GM21529 (cell line): ENCODE measurements at regions not wholly inside any gene's neighbourhood (a gene's known extent, or its start where the extent isn't known, plus 50 kb on each side); places are given as distances from the start of the nearest gene placed in this dataset.
"Not testable (repeated sequence)": the region's sequence is repeated elsewhere in the genome, so short reads cannot be mapped to it uniquely, and the experiment has no call there.

Source experiments
- ATAC-seq: cut with Tn5 transposase; IDR thresholded peaks from one replicate; pipeline ENCODE4 v1.9.1; 2021; ENCODE audit not compliant: unreplicated experiment

- ATAC-seq, result no peak
These were observed 391.4 kb downstream of the NPIPA8 start for GRCh38 chr16:17945080-17945601.

- ATAC-seq, result no peak
These were observed 392.2 kb downstream of the NPIPA8 start for GRCh38 chr16:17944345-17944744.

DNA sequence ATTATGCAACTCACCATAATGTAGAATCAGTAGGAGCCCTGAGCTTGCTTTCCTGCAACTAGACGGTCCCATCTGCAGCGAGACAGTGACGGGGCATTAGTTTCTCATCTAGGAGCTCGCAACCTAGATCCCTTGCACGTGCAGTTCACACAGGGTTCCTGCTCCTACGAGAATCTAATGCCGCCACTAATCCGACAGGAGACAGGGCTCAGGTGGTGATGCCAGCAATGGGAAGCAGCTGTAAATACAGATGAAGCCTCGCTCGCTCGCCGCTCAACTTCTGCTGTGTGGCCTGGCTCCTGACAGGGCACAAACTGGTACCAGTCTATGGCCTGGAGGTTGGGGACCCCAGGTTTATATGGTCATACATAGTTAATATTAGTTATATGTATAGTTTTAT is 394.5 kb downstream of the NPIPA8 start:
- no peak for ATAC-seq

DNA sequence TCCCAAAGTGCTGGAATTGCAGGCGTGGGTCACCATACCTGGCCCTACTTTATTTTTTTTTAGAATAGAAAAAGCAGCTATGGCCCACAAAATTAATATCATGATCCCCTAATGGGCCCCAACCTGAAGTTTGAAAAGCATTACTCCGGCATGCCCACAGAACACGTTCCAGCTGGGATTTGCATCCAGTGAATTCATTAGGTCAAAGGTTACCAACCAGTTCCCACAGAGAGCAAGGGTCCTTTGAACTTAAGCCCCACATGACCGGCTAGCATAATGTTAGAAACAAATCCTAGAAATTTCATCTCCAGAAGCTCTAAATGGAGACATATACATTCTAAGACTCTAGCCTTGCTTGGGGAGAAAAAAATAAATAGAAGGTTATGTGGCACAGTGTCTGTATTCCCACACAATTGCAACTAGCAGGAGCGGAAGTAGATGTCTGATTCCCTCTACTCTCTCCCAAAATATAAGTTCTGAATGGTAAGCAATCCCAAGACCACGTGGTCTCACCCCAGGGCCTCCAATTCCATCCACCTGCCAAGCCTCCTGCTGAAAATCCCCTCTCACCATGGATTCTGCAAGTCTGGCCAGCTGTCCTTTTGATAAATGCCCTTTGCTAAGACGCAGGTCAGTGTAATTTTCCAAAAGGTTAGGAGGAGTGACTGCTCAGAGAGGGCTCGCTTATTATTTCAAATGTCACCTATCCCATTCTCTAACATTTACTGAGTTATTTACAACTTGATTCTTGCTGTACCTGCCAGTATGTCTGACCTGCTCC is 395.8 kb downstream of the NPIPA8 start:
- no peak for ATAC-seq

- peak; percentile 74 for ATAC-seq
These were observed 396.8 kb downstream of the NPIPA8 start for GRCh38 chr16:17939723-17940122.

DNA sequence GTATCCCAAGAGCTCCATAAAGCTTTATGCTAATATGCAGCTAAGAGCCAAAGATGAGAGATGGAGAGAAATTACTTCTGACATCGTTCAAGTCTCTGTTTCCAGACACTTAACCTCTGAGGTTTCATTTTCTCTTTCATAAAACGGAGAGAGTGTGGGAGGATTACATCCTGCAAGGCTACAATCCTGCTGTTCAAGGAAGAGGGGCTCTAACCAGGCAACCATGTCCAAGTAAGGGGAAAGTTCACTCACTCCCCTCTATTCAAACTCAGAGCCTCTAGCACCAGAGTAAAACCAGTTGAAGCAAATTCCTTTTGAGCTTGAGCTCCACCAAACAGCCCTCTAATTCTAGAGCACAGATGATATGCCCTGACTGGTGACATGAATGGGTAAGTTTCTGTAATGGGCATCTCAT is 397.4 kb downstream of the NPIPA8 start:
- ATAC-seq, result peak; percentile 64

DNA sequence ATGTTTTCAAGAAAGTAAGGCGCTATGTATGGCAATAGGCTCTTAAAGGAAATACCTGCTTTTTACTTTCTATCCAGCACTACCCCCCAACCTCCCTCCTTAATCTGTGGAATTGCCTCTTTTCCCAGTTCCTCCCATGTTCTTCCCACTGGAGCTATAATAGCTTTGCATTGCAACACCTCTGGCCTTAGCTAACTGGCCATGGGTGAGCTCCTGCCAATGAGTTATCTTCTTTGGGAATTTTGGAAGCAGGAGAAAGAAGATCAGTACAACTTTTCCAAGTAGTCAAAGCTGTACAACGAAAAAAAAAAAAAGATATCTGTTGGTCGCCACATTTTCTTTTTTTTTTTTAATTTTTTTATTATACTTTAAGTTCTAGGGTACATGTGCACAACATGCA is 398.0 kb downstream of the NPIPA8 start:
- no peak for ATAC-seq

DNA sequence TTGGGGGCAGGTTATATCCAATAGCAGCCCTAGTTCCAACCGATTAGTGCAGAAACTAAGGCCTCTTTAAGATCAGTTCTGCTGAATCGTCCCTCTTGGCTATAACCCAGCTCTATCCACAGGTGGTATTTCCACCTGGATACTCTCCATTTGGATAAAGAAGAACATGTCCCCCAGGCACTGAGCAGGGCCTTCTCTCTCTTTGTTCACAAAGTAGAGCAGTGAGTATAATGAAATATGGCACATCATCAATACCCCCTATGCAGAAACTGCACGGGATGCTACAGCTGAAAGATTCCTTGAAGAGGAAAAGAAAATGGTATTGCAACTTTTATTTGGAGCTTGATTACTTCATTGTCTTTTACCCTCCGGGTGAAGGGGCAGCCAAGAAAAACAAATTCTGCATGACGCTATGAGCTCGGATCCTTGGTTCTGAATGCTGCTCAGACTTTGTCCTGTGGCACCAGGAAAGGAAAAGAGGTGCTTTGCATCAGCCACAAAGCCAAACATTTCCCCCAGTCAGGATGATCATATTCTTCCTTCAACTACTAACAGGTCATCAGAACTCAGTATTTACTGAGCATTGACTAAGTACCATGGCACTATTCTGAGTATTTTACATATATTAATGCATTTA is 399.7 kb downstream of the NPIPA8 start:
- no peak for ATAC-seq

- no peak for ATAC-seq
These were observed 406.3 kb downstream of the NPIPA8 start for GRCh38 chr16:17930280-17930679.

- ATAC-seq, result no peak
These were observed 409.6 kb downstream of the NPIPA8 start for GRCh38 chr16:17926866-17927399.

DNA sequence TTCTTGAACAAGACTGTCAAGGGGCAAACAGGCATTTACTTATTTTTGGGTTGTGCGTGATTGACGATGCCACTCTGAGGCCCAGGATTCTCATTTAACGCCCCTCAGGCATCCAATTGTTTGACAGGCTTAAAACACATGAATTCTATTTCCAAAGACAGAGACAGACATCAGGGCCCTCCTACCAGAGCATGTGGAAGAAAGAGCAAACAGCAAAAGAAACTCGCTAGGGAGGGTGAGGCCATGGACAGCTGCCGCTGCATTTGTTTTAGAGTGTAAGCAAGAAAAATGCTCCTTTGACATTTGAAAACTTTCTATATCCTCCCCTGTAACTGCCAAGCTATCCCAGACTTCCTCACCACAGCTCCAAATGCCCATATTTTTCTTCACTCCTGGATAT is 410.1 kb downstream of the NPIPA8 start:
- no peak for ATAC-seq

GRCh38 chr16:17925761-17926160 is 410.8 kb downstream of the NPIPA8 start:
- ATAC-seq, result no peak

DNA sequence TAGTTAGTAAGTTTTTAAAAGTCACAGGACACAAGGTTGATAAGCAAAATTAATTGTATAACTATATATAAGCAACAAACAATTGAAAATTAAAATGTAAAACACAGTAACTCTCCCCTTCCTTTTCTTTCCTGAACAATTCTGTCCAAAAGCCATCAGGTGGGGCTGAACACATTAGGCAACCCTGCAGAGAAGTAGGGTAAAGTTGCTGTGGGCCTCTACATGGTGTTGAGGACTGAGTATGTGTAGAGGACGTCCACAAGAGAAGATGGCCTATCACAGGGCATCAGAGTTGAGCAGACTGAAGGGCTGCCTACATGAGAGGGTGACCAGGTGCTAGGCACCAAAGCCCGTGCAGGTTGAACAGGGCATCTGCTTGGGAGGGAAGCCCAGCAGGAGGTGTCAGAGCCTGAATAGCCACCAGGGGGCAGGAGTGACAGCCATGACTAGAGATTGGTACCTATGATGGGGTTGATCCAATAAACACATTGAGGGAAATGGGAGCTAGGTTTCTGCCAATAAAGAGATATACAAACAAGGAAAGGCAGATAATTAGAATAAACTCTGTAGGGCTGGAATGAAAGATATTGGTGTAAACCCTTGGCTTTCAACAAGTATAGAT is 415.1 kb downstream of the NPIPA8 start:
- peak; percentile 55 for ATAC-seq

DNA sequence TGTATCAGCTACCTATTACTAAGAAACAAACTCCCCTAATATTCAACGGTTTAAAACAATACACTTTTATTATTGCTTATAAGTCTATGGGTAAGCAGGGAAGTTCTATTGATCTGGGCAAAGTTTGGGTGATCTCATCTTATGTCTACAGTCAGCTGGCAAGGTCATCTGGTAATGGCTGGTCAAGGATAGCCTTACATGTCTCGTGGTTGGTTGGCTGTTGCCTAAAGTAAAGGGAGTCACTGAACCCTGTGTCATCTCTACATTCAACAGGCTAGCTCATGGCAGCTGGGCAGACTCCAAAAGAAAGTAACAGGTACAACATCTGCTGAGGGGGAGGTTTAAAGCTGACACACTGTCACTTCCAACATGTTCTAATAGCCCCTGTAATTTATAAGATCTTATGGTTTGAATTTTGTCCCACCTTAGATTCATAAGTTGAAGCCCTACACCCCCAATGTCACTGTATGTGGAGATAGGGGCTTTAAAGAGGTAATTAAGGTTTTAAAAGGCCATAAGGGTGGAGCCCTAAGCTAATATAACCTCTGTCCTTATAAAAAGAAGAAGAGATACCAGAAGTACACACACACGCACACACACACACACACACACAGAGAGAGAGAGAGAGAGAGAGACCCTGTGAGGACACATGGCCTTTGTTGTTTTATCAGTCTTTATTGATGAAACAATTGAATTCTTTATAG is 419.1 kb downstream of the NPIPA8 start:
- no peak for ATAC-seq

DNA sequence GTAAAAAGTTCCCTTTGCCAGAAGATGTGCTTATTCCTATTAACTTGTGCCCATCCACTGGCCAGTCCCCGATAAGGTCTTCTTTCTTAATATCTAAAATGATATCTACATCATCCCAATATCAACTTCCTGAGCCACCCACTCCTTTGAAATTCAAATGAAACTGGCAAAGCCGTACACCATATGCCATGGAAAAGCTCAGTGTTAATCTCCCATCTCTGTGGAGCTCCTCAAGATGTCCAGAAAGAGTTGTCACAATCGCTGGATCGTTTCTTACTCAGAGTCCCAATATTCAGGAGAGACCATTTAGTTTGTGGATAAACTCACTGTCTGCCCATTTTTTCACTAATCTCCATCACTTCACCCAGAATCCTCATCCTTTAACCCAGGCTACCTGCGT is 420.7 kb downstream of the NPIPA8 start:
- ATAC-seq, result no peak

DNA sequence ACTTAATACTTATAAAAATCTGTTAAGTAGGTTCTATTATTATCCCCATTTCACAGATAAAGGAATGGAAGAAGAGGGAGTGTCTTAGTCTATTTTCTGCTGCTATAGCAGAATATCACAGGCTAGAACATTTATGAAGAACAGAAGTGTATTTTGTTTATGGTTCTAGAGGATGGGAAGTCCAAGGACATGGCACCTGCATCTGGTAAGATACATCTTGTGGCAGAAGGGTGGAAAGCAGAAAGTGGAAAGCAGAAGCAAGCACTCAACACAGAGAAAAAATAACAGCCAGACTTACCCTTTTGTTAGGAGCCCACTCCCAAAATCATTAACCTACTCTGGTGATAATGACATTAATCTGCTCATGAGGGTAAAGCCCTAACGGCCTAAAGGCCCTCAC is 422.4 kb downstream of the NPIPA8 start:
- ATAC-seq, result no peak

DNA sequence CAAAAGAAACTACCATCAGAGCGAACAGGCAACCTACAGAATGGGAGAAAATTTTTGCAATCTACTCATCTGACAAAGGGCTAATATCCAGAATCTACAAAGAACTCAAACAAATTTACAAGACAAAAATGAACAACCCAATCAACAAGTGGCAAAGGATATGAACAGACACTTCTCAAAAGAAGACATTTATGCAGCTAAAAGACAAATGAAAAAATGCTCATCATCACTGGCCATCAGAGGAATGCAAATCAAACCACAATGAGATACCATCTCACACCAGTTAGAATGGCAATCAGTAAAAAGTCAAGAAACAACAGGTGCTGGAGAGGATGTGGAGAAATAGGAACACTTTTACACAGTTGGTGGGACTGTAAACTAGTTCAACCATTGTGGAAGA is 425.0 kb downstream of the NPIPA8 start:
- ATAC-seq, result not testable (repeated sequence)

- not testable (repeated sequence) for ATAC-seq
These were observed 429.9 kb downstream of the NPIPA8 start for GRCh38 chr16:17906626-17907025.

- ATAC-seq, result no peak
These were observed 430.5 kb upstream of the XYLT1 start for GRCh38 chr16:17901309-17901708.

DNA sequence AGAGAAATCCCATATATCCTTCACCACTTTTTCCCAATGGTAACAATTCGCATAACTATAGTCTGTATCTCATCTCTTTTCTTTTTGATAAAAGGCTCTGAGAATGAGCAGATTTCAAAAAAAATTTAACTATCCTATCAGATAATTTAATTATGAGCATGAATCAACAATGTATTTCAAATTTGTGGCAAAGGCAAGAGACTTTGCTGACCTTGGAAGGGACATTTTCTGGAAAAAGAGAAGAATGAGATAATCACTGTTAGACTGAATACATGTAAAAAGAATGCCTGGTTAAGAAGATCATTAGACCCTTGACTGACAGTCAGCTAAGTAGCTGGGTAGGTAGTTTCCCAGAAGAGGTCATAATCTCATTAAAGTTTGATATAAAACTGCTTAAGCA is 428.4 kb upstream of the XYLT1 start:
- ATAC-seq, result no peak

- no peak for ATAC-seq
These were observed 417.2 kb upstream of the XYLT1 start for GRCh38 chr16:17887963-17888362.
